ENCODE measurements at regions not wholly inside any gene's neighbourhood (a gene's known extent, or its start where the extent isn't known, plus 50 kb on each side); places are given as distances from the start of the nearest gene placed in this dataset.

DNA sequence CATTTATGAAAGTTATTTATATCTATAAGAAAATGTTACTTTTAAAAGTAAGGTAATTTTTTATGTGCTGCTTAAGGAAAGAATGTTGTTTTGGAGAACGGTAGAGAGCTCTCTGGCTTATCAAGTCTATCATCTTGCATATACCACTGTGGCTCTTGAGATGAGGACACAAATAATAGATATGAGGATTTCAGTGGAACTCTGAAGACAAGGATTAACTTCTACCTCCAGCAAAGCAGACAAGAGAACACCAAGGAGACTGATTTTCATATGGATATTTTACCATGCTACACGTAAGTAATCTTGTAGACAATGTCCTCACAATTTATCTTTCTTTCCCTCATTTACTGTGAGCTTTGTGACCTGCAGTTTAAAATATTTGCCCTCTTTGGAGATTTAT lies 557.5 kb upstream of the NDST4 start:
- no peak overlapping the region for H3K27ac Mint-ChIP-seq (ENCODE audit: unreplicated experiment)
- TF ChIP-seq CTCF (conservative IDR thresholded peaks at IDR 0.05) = no peak
- no peak overlapping the region for H3K4me3 Mint-ChIP-seq
- no peaks in the 10 kb centered on the region for H3K27me3 Mint-ChIP-seq (ENCODE audit: low read depth)
- H3K4me1 Mint-ChIP-seq = peaks cover 16% of the 10 kb centered on the region
- H3K36me3 Mint-ChIP-seq (ENCODE audit: low read depth) = no peaks in the 10 kb centered on the region
- no peaks in the 10 kb centered on the region for H3K9me3 Mint-ChIP-seq
- no peak for DNase-seq (ENCODE audit: low read depth, low spot score)

- no peak overlapping the region for H3K4me3 Mint-ChIP-seq
- no peaks in the 10 kb centered on the region for H3K9me3 Mint-ChIP-seq
Measured at GRCh38 chr4:115668396-115668795, 555.0 kb upstream of the NDST4 start.

GRCh38 chr4:115664285-115664684 lies 550.9 kb upstream of the NDST4 start:
- TF ChIP-seq CTCF (conservative IDR thresholded peaks at IDR 0.05) = no peak
- no peaks in the 10 kb centered on the region for H3K36me3 Mint-ChIP-seq (ENCODE audit: low read depth)
- peak overlapping the region; percentile 51 for H3K27ac Mint-ChIP-seq (ENCODE audit: unreplicated experiment)
- peaks cover 13% of the 10 kb centered on the region for H3K4me1 Mint-ChIP-seq
- H3K27me3 Mint-ChIP-seq (ENCODE audit: low read depth) = no peaks in the 10 kb centered on the region
- H3K9me3 Mint-ChIP-seq = no peaks in the 10 kb centered on the region
- H3K4me3 Mint-ChIP-seq = peak overlapping the region; percentile 60
- DNase-seq (ENCODE audit: low read depth, low spot score) = no peak

More at GRCh38 chr4:115668396-115668795, 555.0 kb upstream of the NDST4 start:
- no peak for DNase-seq (ENCODE audit: low read depth, low spot score)
- Mint-ChIP-seq H3K4me1 (peaks cover 18% of the 10 kb centered on the region), H3K27me3 (ENCODE audit: low read depth) (no peaks in the 10 kb centered on the region), H3K27ac (ENCODE audit: unreplicated experiment) (no peak overlapping the region), H3K36me3 (ENCODE audit: low read depth) (no peaks in the 10 kb centered on the region)
- no peak for TF ChIP-seq CTCF (conservative IDR thresholded peaks at IDR 0.05)

DNA sequence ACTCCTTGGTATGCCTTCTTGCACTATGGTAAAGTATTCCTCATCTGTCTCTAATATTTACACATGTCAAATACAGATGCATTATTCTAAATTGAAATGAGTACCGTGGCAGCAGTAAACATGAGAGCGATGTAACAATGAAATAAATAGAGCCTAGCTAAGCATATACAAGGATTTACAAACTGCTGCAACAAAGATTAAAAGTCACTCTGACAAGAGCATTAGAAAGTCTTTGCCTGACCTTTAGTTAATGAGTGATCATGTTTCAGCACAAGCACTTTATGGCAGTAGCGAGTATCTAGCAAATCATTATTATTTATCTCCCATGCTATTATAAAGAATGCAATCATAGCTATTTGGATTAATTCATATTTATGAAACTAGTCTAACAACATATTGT lies 547.0 kb upstream of the NDST4 start:
- peaks cover 16% of the 10 kb centered on the region for H3K4me1 Mint-ChIP-seq
- no peak for DNase-seq (ENCODE audit: low read depth, low spot score)
- H3K27me3 Mint-ChIP-seq (ENCODE audit: low read depth) = no peaks in the 10 kb centered on the region
- no peak overlapping the region for H3K27ac Mint-ChIP-seq (ENCODE audit: unreplicated experiment)
- TF ChIP-seq CTCF (conservative IDR thresholded peaks at IDR 0.05) = no peak
- no peak overlapping the region for H3K4me3 Mint-ChIP-seq
- H3K36me3 Mint-ChIP-seq (ENCODE audit: low read depth) = no peaks in the 10 kb centered on the region
- no peaks in the 10 kb centered on the region for H3K9me3 Mint-ChIP-seq

- Mint-ChIP-seq H3K36me3 (ENCODE audit: low read depth) (no peaks in the 10 kb centered on the region), H3K9me3 (peaks cover 7% of the 10 kb centered on the region), H3K4me3 (no peak overlapping the region), H3K4me1 (peaks cover 9% of the 10 kb centered on the region), H3K27me3 (ENCODE audit: low read depth) (no peaks in the 10 kb centered on the region), H3K27ac (ENCODE audit: unreplicated experiment) (peak overlapping the region; percentile 20)
- DNase-seq (ENCODE audit: low read depth, low spot score) = no peak
- no peak for TF ChIP-seq CTCF (conservative IDR thresholded peaks at IDR 0.05)
Measured at GRCh38 chr4:115657991-115658650, 544.7 kb upstream of the NDST4 start.
